CD4-positive, alpha-beta T cell (primary cell): ENCODE measurements at regions not wholly inside any gene's neighbourhood (a gene's known extent, or its start where the extent isn't known, plus 50 kb on each side); places are given as distances from the start of the nearest gene placed in this dataset.

Experiments
- ATAC-seq: fragments of 200-7000 bp; cut with Tn5 transposase; one replicate; pipeline ENCODE4 v1.10.0; 2022; ENCODE audit warnings: mild to moderate bottlenecking; ENCODE audit not compliant: poor library complexity
- CTCF ChIA-PET: fragments of 350-600 bp; sonication (Branson Sonifier 250); formaldehyde crosslinking; loops from one replicate; lab custom pipeline; 2021; ENCODE audit warnings: antibody characterized with exemption, inconsistent platforms; lab: Charles Lee
- POLR2A ChIA-PET: fragments of 350-600 bp; sonication (Branson Sonifier 250); formaldehyde crosslinking; loops from one replicate; lab custom pipeline; 2021; ENCODE audit warnings: antibody characterized with exemption, inconsistent platforms; lab: Charles Lee
- DNase-seq, 14 experiments: peaks; one replicate each; pipeline ENCODE4 v3.0.0-alpha.2; 2013 to 2020; ENCODE audit warnings: mixed read lengths in 2 of 14
- H3K27ac ChIP-seq, 2 donors: one replicate each; pipeline versions ENCODE4 v1.5.1 to v1.7.0; 2013; ENCODE audit warnings: low read length in 2 of 2, low read depth in 1 of 2, mild to moderate bottlenecking in 1 of 2
- H3K27me3 ChIP-seq, 2 experiments: 1 replicate in 1 of 2; 2 replicates in 1 of 2; pipeline versions ENCODE4 v1.6.1 to v1.7.0; 2013; ENCODE audit warnings: low read length in 2 of 2, control low read depth in 1 of 2, mild to moderate bottlenecking in 1 of 2, moderate library complexity in 1 of 2; ENCODE audit not compliant: insufficient read depth in 2 of 2, control insufficient read depth in 1 of 2
- H3K36me3 ChIP-seq: one replicate; pipeline ENCODE4 v1.6.1; 2013; ENCODE audit warnings: low read length, control low read depth; ENCODE audit not compliant: insufficient read depth
- H3K4me1 ChIP-seq: one replicate; pipeline ENCODE4 v1.6.1; 2013; ENCODE audit warnings: low read length, control low read depth; ENCODE audit not compliant: insufficient read depth
- H3K4me3 ChIP-seq: one replicate; pipeline ENCODE4 v1.5.1; 2013; ENCODE audit warnings: mild to moderate bottlenecking, low read length, moderate library complexity
- H3K9me3 ChIP-seq, 2 experiments: 1 replicate in 1 of 2; 2 replicates in 1 of 2; pipeline versions ENCODE4 v1.6.1 to v1.7.0; 2013; ENCODE audit warnings: low read length in 2 of 2, mild to moderate bottlenecking in 2 of 2, control low read depth in 1 of 2, moderate library complexity in 1 of 2; ENCODE audit not compliant: control insufficient read depth in 1 of 2, insufficient read depth in 1 of 2
- H3K27ac Mint-ChIP-seq: one replicate; pipeline ENCODE4 v1.8.0; 2020; ENCODE audit warnings: mixed read lengths
- H3K27me3 Mint-ChIP-seq: one replicate; pipeline ENCODE4 v1.8.0; 2021; ENCODE audit warnings: mixed read lengths
- H3K36me3 Mint-ChIP-seq: one replicate; pipeline ENCODE4 v1.8.0; 2021; ENCODE audit warnings: low read depth, mixed read lengths
- H3K4me1 Mint-ChIP-seq: one replicate; pipeline ENCODE4 v1.8.0; 2021; ENCODE audit warnings: low read depth, mixed read lengths
- H3K4me3 Mint-ChIP-seq: one replicate; pipeline ENCODE4 v1.8.0; 2020; ENCODE audit warnings: mild to moderate bottlenecking, mixed read lengths
- H3K9me3 Mint-ChIP-seq: one replicate; pipeline ENCODE4 v1.8.0; 2020; ENCODE audit warnings: mixed read lengths
- intact Hi-C, 2 experiments: fragments of 100-400 bp; cut with DNase I in 1 of 2; cut with micrococcal nuclease in 1 of 2; formaldehyde crosslinking; loops; one replicate each; pipeline versions ENCODE4 v1.15.1 to v1.9.0; 2023 to 2025; cut with DNase I, micrococcal nuclease
- TF ChIP-seq, protein P1 (sequence below): fragments of 200-600 bp; IDR thresholded peaks from one replicate; pipeline ENCODE4 v1.8.0; 2022; ENCODE audit warnings: antibody characterized with exemption, mild to moderate bottlenecking

GRCh38 chr21:25406887-25407579, 200.2 kb downstream of the MRPL39 start:
- Histone ChIP-seq H3K27me3 (no peaks in the 10 kb centered on the region), H3K9me3 (no peaks in the 10 kb centered on the region), H3K4me1 (no peaks in the 10 kb centered on the region), H3K36me3 (no peaks in the 10 kb centered on the region), H3K4me3 (no peak overlapping the region), H3K27ac (no peak overlapping the region)
- no peaks in the 10 kb centered on the region for H3K9me3 Mint-ChIP-seq
- H3K27ac Mint-ChIP-seq: no peak overlapping the region
- no peaks in the 10 kb centered on the region for H3K36me3 Mint-ChIP-seq
- ATAC-seq: no peak
- DNase-seq: no peak
- CTCF ChIA-PET: no interaction called here
- no peaks in the 10 kb centered on the region for H3K4me1 Mint-ChIP-seq
- no peaks in the 10 kb centered on the region for H3K27me3 Mint-ChIP-seq
- TF ChIP-seq, protein P1, sequence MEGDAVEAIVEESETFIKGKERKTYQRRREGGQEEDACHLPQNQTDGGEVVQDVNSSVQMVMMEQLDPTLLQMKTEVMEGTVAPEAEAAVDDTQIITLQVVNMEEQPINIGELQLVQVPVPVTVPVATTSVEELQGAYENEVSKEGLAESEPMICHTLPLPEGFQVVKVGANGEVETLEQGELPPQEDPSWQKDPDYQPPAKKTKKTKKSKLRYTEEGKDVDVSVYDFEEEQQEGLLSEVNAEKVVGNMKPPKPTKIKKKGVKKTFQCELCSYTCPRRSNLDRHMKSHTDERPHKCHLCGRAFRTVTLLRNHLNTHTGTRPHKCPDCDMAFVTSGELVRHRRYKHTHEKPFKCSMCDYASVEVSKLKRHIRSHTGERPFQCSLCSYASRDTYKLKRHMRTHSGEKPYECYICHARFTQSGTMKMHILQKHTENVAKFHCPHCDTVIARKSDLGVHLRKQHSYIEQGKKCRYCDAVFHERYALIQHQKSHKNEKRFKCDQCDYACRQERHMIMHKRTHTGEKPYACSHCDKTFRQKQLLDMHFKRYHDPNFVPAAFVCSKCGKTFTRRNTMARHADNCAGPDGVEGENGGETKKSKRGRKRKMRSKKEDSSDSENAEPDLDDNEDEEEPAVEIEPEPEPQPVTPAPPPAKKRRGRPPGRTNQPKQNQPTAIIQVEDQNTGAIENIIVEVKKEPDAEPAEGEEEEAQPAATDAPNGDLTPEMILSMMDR: no peak
- POLR2A ChIA-PET: no interaction called here
- intact Hi-C loops: no loop called here
- H3K4me3 Mint-ChIP-seq: no peak overlapping the region

DNA sequence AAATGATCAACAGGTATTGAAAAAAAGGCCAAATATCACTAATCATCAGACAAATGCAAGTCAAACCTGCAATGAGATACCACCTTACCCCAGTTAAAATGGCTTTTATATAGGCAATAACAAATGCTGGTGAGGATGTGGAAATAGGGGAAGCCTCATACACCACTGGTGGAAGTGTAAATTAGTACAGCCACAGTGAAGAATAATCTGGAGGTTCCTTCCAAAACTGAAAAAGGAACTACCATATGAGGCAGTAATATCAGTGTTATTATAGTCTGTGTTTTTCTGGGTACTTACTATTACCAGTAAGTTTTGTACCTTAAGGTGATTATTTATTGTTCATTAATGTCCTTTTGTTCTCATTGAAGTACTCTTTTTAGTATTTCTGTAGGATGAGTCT, 201.3 kb downstream of the MRPL39 start:
- ChIA-PET POLR2A (no interaction called here), CTCF (interaction anchor here (0.9 kb wide), 1 partner anchor 20 kb away, joined by 3 read pairs; no protein-coding TSS in a partner anchor)
- no peak for ATAC-seq

GRCh38 chr21:25402134-25402961, 204.9 kb downstream of the MRPL39 start:
- no peaks in the 10 kb centered on the region for H3K4me1 Mint-ChIP-seq
- POLR2A ChIA-PET: no interaction called here
- no peak for DNase-seq
- TF ChIP-seq, protein P1: no peak
- no peak overlapping the region for H3K4me3 ChIP-seq
- no peaks in the 10 kb centered on the region for H3K36me3 Mint-ChIP-seq
- H3K27me3 Mint-ChIP-seq: no peaks in the 10 kb centered on the region
- no peak overlapping the region for H3K27ac Mint-ChIP-seq
- H3K9me3 ChIP-seq: no peaks in the 10 kb centered on the region
- no peaks in the 10 kb centered on the region for H3K4me1 ChIP-seq
- no peaks in the 10 kb centered on the region for H3K27me3 ChIP-seq
- no peaks in the 10 kb centered on the region for H3K36me3 ChIP-seq
- no peak for ATAC-seq
- H3K4me3 Mint-ChIP-seq: no peak overlapping the region
- no peak overlapping the region for H3K27ac ChIP-seq
- intact Hi-C loops: no loop called here
- H3K9me3 Mint-ChIP-seq: no peaks in the 10 kb centered on the region
- CTCF ChIA-PET: no interaction called here

More for the DNA sequence above, 201.3 kb downstream of the MRPL39 start:
- Histone ChIP-seq H3K9me3 (no peaks in the 10 kb centered on the region), H3K27ac (no peak overlapping the region), H3K4me1 (no peaks in the 10 kb centered on the region), H3K27me3 (no peaks in the 10 kb centered on the region), H3K36me3 (no peaks in the 10 kb centered on the region), H3K4me3 (no peak overlapping the region)
- H3K27me3 Mint-ChIP-seq: no peaks in the 10 kb centered on the region
- TF ChIP-seq, protein P1: no peak
- no peaks in the 10 kb centered on the region for H3K36me3 Mint-ChIP-seq
- H3K4me3 Mint-ChIP-seq: no peak overlapping the region
- intact Hi-C loops: no loop called here
- DNase-seq: no peak
- no peaks in the 10 kb centered on the region for H3K9me3 Mint-ChIP-seq
- H3K4me1 Mint-ChIP-seq: no peaks in the 10 kb centered on the region
- no peak overlapping the region for H3K27ac Mint-ChIP-seq
